22Rv1 (cell line): ENCODE measurements at regions not wholly inside any gene's neighbourhood (a gene's known extent, or its start where the extent isn't known, plus 50 kb on each side); places are given as distances from the start of the nearest gene placed in this dataset.
"Not testable (repeated sequence)": the region's sequence is repeated elsewhere in the genome, so short reads cannot be mapped to it uniquely, and the experiment has no call there.

Experiments
- H3K27ac ChIP-seq: fragments of 450-650 bp; 2 replicates; pipeline ENCODE4 v1.5.1; 2017
- CTCF ChIP-seq: fragments of 450-650 bp; IDR thresholded peaks from 2 replicates; pipeline ENCODE4 v1.5.1; 2017; ENCODE audit warnings: mild to moderate bottlenecking
- ZFX ChIP-seq: fragments of 450-650 bp; IDR thresholded peaks from 2 replicates; pipeline ENCODE4 v1.6.1; 2017; ENCODE audit warnings: antibody characterized with exemption, borderline replicate concordance

- no peak overlapping the region for H3K27ac ChIP-seq
- no peak for TF ChIP-seq ZFX
- no peak for TF ChIP-seq CTCF
Measured at GRCh38 chr2:142422769-142423168, 292.0 kb upstream of the LRP1B start.

- TF ChIP-seq CTCF = no peak
- no peak for TF ChIP-seq ZFX
- no peak overlapping the region for H3K27ac ChIP-seq
Measured at GRCh38 chr2:142422041-142422440, 291.2 kb upstream of the LRP1B start.

- H3K27ac ChIP-seq = not testable (repeated sequence)
Measured at GRCh38 chr2:142418699-142419098, 287.9 kb upstream of the LRP1B start.

- no peak for TF ChIP-seq CTCF
- no peak for TF ChIP-seq ZFX
- H3K27ac ChIP-seq = no peak overlapping the region
Measured at GRCh38 chr2:142416996-142417395, 286.2 kb upstream of the LRP1B start.

- TF ChIP-seq ZFX (no peak), CTCF (no peak)
- H3K27ac ChIP-seq = no peak overlapping the region
Measured at GRCh38 chr2:142415461-142415860, 284.6 kb upstream of the LRP1B start.

GRCh38 chr2:142398212-142398611 is 267.4 kb upstream of the LRP1B start:
- no peak overlapping the region for H3K27ac ChIP-seq
- TF ChIP-seq CTCF (no peak), ZFX (no peak)

GRCh38 chr2:142395291-142395690 is 264.5 kb upstream of the LRP1B start:
- H3K27ac ChIP-seq = no peak overlapping the region
- TF ChIP-seq ZFX = no peak
- no peak for TF ChIP-seq CTCF

- TF ChIP-seq ZFX = no peak
- no peak for TF ChIP-seq CTCF
- H3K27ac ChIP-seq = no peak overlapping the region
Measured at GRCh38 chr2:142380372-142380771, 249.6 kb upstream of the LRP1B start.

- H3K27ac ChIP-seq = not testable (repeated sequence)
Measured at GRCh38 chr2:142362069-142362468, 231.3 kb upstream of the LRP1B start.
